Mesendoderm (in vitro differentiated cells): ENCODE measurements at regions not wholly inside any gene's neighbourhood (a gene's known extent, or its start where the extent isn't known, plus 50 kb on each side); places are given as distances from the start of the nearest gene placed in this dataset.

Source experiments
- DNase-seq: peaks from one replicate; pipeline ENCODE4 v3.0.0; 2013
- H2AK5ac ChIP-seq: 2 replicates; pipeline ENCODE4 v1.6.1; 2013; ENCODE audit warnings: low read length, inconsistent platforms
- H2BK120ac ChIP-seq: 2 replicates; pipeline ENCODE4 v1.6.1; 2013; ENCODE audit warnings: low read depth, mild to moderate bottlenecking, low read length, moderate library complexity, mixed read lengths
- H2BK15ac ChIP-seq: replicated peaks from 2 replicates; pipeline ENCODE4 v1.6.1; 2013; ENCODE audit warnings: low read depth, mild to moderate bottlenecking, moderate library complexity
- H2BK5ac ChIP-seq: 2 replicates; pipeline ENCODE4 v1.6.1; 2013; ENCODE audit warnings: low read length, inconsistent platforms
- H3K18ac ChIP-seq: 2 replicates; pipeline ENCODE4 v1.6.1; 2013; ENCODE audit warnings: mild to moderate bottlenecking, low read length, mixed read lengths
- H3K23ac ChIP-seq: one replicate; pipeline ENCODE4 v1.6.1; 2013; ENCODE audit warnings: low read length
- H3K27ac ChIP-seq: 2 replicates; pipeline ENCODE4 v1.5.1; 2013; ENCODE audit warnings: low read depth, mild to moderate bottlenecking, inconsistent platforms, low read length, moderate library complexity
- H3K27me3 ChIP-seq: 2 replicates; pipeline ENCODE4 v1.6.1; 2013; ENCODE audit warnings: low read length, control low read depth, mild to moderate bottlenecking, inconsistent platforms; ENCODE audit not compliant: insufficient read depth, poor library complexity
- H3K36me3 ChIP-seq: 2 replicates; pipeline ENCODE4 v1.6.1; 2013; ENCODE audit warnings: low read length, inconsistent platforms; ENCODE audit not compliant: control insufficient read depth, insufficient read depth
- H3K4ac ChIP-seq: one replicate; pipeline ENCODE4 v1.6.1; 2013; ENCODE audit warnings: low read depth, mild to moderate bottlenecking, low read length, moderate library complexity
- H3K4me1 ChIP-seq: 2 replicates; pipeline ENCODE4 v1.6.1; 2013; ENCODE audit warnings: low read depth, low read length, inconsistent platforms; ENCODE audit not compliant: control insufficient read depth
- H3K4me2 ChIP-seq: 2 replicates; pipeline ENCODE4 v1.6.1; 2013; ENCODE audit warnings: low read length
- H3K4me3 ChIP-seq: 2 replicates; pipeline ENCODE4 v1.5.1; 2013; ENCODE audit warnings: mild to moderate bottlenecking, low read length
- H3K56ac ChIP-seq: one replicate; pipeline ENCODE4 v1.6.1; 2013; ENCODE audit warnings: low read length
- H3K79me1 ChIP-seq: 2 replicates; pipeline ENCODE4 v1.6.1; 2013; ENCODE audit warnings: low read length, inconsistent platforms
- H3K79me2 ChIP-seq: 2 replicates; pipeline ENCODE4 v1.6.1; 2013; ENCODE audit warnings: mild to moderate bottlenecking, low read length; ENCODE audit not compliant: control insufficient read depth, insufficient read depth
- H3K9ac ChIP-seq: 2 replicates; pipeline ENCODE4 v1.6.1; 2013; ENCODE audit warnings: low read length, inconsistent platforms
- H4K5ac ChIP-seq: one replicate; pipeline ENCODE4 v1.6.1; 2013; ENCODE audit warnings: low read length
- H4K8ac ChIP-seq: one replicate; pipeline ENCODE4 v1.6.1; 2013; ENCODE audit warnings: low read depth, mild to moderate bottlenecking, control low read depth, low read length, moderate library complexity
- WGBS: extraction: QIAGEN DNeasy Blood & Tissue Kit; methylation state at CpG from one replicate; pipeline ENCODE4 v1.1.7; 2013; ENCODE audit warnings: low lambda C conversion rate, missing lambda C conversion rate; ENCODE audit not compliant: insufficient coverage; ENCODE audit errors: extremely low coverage; 5-methylcytosine and 5-hydroxymethylcytosine counted together

DNA sequence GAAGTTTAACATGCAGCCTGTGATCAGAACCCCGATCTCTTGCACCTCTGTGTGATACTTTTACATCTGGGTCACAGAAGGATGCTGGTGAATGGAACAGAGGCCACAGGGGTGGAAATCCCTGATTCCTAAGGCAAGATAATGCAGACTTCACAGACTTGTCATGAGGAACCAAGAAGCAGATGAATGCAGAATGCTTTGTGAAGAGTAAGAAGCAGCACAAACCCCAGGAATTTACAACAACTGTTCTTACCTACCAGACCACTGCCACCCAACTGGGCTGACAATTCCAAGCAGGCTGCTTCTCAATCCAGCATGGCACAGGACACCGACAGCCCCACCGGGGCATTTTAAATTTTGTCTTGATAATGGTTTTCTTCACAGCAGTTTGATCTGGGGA lies 113.2 kb upstream of the CD93 start:
- Histone ChIP-seq H3K4ac (no peak overlapping the region), H2BK120ac (no peak overlapping the region), H2BK5ac (no peak overlapping the region), H2AK5ac (no peak overlapping the region), H3K56ac (no peak overlapping the region), H3K4me1 (peaks cover 5% of the 10 kb centered on the region), H3K4me2 (no peak overlapping the region), H2BK15ac (no peak overlapping the region), H3K79me2 (no peaks in the 10 kb centered on the region), H3K27ac (no peak overlapping the region), H3K23ac (no peak overlapping the region), H3K79me1 (no peaks in the 10 kb centered on the region), H3K9ac (no peak overlapping the region), H3K18ac (no peak overlapping the region), H3K4me3 (no peak overlapping the region), H4K8ac (no peak overlapping the region), H3K36me3 (no peaks in the 10 kb centered on the region), H4K5ac (no peak overlapping the region), H3K27me3 (no peaks in the 10 kb centered on the region)
- WGBS: no CpG with 5 or more reads among the region's 3 CpGs
- DNase-seq: peak; percentile 60

GRCh38 chr20:23198815-23199214 lies 112.7 kb upstream of the CD93 start:
- DNase-seq: no peak
- Histone ChIP-seq H2BK120ac (no peak overlapping the region), H3K4me2 (no peak overlapping the region), H3K27me3 (no peaks in the 10 kb centered on the region), H3K56ac (no peak overlapping the region), H3K36me3 (no peaks in the 10 kb centered on the region), H3K79me1 (no peaks in the 10 kb centered on the region), H4K5ac (no peak overlapping the region), H2BK5ac (no peak overlapping the region), H3K4me1 (peaks cover 3% of the 10 kb centered on the region), H2BK15ac (no peak overlapping the region), H2AK5ac (no peak overlapping the region), H3K9ac (no peak overlapping the region), H3K4me3 (no peak overlapping the region), H3K18ac (no peak overlapping the region), H3K79me2 (no peaks in the 10 kb centered on the region), H3K27ac (no peak overlapping the region), H3K23ac (no peak overlapping the region), H3K4ac (no peak overlapping the region), H4K8ac (no peak overlapping the region)

DNA sequence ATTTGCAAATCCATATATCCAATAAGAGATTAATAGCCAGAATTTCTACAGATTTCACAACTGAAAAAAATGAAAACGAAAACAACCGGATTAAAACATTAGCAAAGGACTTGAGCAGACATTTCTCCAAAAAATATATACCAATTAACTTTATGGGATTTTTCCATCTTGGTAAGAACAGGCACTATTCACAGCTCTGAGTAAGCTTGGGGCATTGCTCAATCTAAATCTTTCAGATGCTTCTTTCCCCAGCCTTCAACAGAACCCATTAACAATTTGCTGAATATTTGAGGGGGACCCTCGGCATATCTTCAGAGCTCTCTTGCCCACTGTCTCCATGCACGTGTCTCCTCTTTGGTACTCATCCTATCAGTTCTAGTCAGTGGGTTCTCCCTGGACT lies 111.7 kb upstream of the CD93 start:
- Histone ChIP-seq H3K27ac (no peak overlapping the region), H2BK120ac (no peak overlapping the region), H2BK15ac (no peak overlapping the region), H3K4me1 (peaks cover 3% of the 10 kb centered on the region), H3K4ac (no peak overlapping the region), H4K8ac (no peak overlapping the region), H3K18ac (no peak overlapping the region), H3K4me2 (no peak overlapping the region), H3K56ac (no peak overlapping the region), H4K5ac (no peak overlapping the region), H3K9ac (no peak overlapping the region), H3K79me2 (no peaks in the 10 kb centered on the region), H3K23ac (no peak overlapping the region), H3K79me1 (no peaks in the 10 kb centered on the region), H3K27me3 (no peaks in the 10 kb centered on the region), H2AK5ac (no peak overlapping the region), H3K36me3 (no peaks in the 10 kb centered on the region), H2BK5ac (no peak overlapping the region), H3K4me3 (no peak overlapping the region)
- WGBS: no CpG with 5 or more reads among the region's 4 CpGs
- no peak for DNase-seq

- no peaks in the 10 kb centered on the region for H3K79me1 ChIP-seq
- no peak overlapping the region for H3K4ac ChIP-seq
- no peak overlapping the region for H3K23ac ChIP-seq
- no peak overlapping the region for H4K5ac ChIP-seq
- H3K9ac ChIP-seq: no peak overlapping the region
- H3K18ac ChIP-seq: no peak overlapping the region
- WGBS: no CpG with 5 or more reads among the region's 1 CpG
- H3K56ac ChIP-seq: no peak overlapping the region
- H2BK5ac ChIP-seq: no peak overlapping the region
- no peaks in the 10 kb centered on the region for H3K27me3 ChIP-seq
- peaks cover 1% of the 10 kb centered on the region for H3K4me1 ChIP-seq
- H2BK15ac ChIP-seq: no peak overlapping the region
- H3K79me2 ChIP-seq: no peaks in the 10 kb centered on the region
- H3K4me2 ChIP-seq: no peak overlapping the region
- no peaks in the 10 kb centered on the region for H3K36me3 ChIP-seq
- no peak overlapping the region for H3K4me3 ChIP-seq
- DNase-seq: no peak
- H2AK5ac ChIP-seq: no peak overlapping the region
- H4K8ac ChIP-seq: no peak overlapping the region
- no peak overlapping the region for H2BK120ac ChIP-seq
- no peak overlapping the region for H3K27ac ChIP-seq
Observed at GRCh38 chr20:23195636-23196035, 109.5 kb upstream of the CD93 start.

- Histone ChIP-seq H3K36me3 (no peaks in the 10 kb centered on the region), H3K9ac (no peak overlapping the region), H4K8ac (no peak overlapping the region), H3K79me2 (no peaks in the 10 kb centered on the region), H3K23ac (no peak overlapping the region), H2AK5ac (no peak overlapping the region), H3K56ac (no peak overlapping the region), H2BK120ac (no peak overlapping the region), H3K27me3 (no peaks in the 10 kb centered on the region), H3K4ac (no peak overlapping the region), H3K18ac (no peak overlapping the region), H2BK15ac (no peak overlapping the region), H3K4me3 (no peak overlapping the region), H2BK5ac (no peak overlapping the region), H3K4me2 (no peak overlapping the region), H3K79me1 (no peaks in the 10 kb centered on the region), H3K27ac (no peak overlapping the region), H3K4me1 (no peaks in the 10 kb centered on the region), H4K5ac (no peak overlapping the region)
- no CpG with 5 or more reads among the region's 5 CpGs for WGBS
- DNase-seq: peak; percentile 58
Observed at GRCh38 chr20:23193801-23194384, 107.8 kb upstream of the CD93 start.

- no peak overlapping the region for H2BK15ac ChIP-seq
- H3K79me2 ChIP-seq: no peaks in the 10 kb centered on the region
- no peak overlapping the region for H2AK5ac ChIP-seq
- no peaks in the 10 kb centered on the region for H3K36me3 ChIP-seq
- H3K27me3 ChIP-seq: no peaks in the 10 kb centered on the region
- no peak overlapping the region for H3K18ac ChIP-seq
- no peak overlapping the region for H3K4me2 ChIP-seq
- H3K27ac ChIP-seq: no peak overlapping the region
- no peak overlapping the region for H3K56ac ChIP-seq
- no peak overlapping the region for H3K9ac ChIP-seq
- no peak overlapping the region for H2BK5ac ChIP-seq
- no peak overlapping the region for H4K8ac ChIP-seq
- H2BK120ac ChIP-seq: no peak overlapping the region
- H3K4me1 ChIP-seq: no peaks in the 10 kb centered on the region
- no peak overlapping the region for H3K4me3 ChIP-seq
- H3K79me1 ChIP-seq: no peaks in the 10 kb centered on the region
- no peak overlapping the region for H3K23ac ChIP-seq
- WGBS: no CpG with 5 or more reads among the region's 3 CpGs
- no peak overlapping the region for H3K4ac ChIP-seq
- H4K5ac ChIP-seq: no peak overlapping the region
- no peak for DNase-seq
Observed at GRCh38 chr20:23192469-23192868, 106.3 kb upstream of the CD93 start.
